ENCODE measurements at regions not wholly inside any gene's neighbourhood (a gene's known extent, or its start where the extent isn't known, plus 50 kb on each side); places are given as distances from the start of the nearest gene placed in this dataset.

- DNase-seq: no peak
- Histone ChIP-seq H3K4me1 (no peaks in the 10 kb centered on the region), H3K9me3 (no peaks in the 10 kb centered on the region), H3K36me3 (no peaks in the 10 kb centered on the region), H3K27me3 (peaks cover 0 to 3% of the 10 kb centered on the region in 2 donors), H3K27ac (no peak overlapping the region), H3K4me3 (no peak overlapping the region)
- intact Hi-C loops (cut with DNase I; ENCODE audit: low total_unique reads): no loop called here
- TF ChIP-seq CTCF (IDR thresholded peaks at IDR 0.05): no peak
These were observed 187.6 kb upstream of the SHH start for GRCh38 chr7:155999631-156000489.

- Histone ChIP-seq H3K4me1 (no peaks in the 10 kb centered on the region), H3K4me3 (no peak overlapping the region), H3K27ac (no peak overlapping the region), H3K27me3 (peaks cover 0 to 3% of the 10 kb centered on the region in 2 donors), H3K36me3 (no peaks in the 10 kb centered on the region), H3K9me3 (no peaks in the 10 kb centered on the region)
- intact Hi-C loops (cut with DNase I; ENCODE audit: low total_unique reads): no loop called here
- no peak for TF ChIP-seq CTCF (IDR thresholded peaks at IDR 0.05)
- no peak for DNase-seq
These were observed 186.7 kb upstream of the SHH start for GRCh38 chr7:155998766-155999630.

GRCh38 chr7:155998328-155998691, 186.0 kb upstream of the SHH start:
- H3K4me3 ChIP-seq: no peak overlapping the region
- no peak overlapping the region for H3K27ac ChIP-seq
- H3K4me1 ChIP-seq: no peaks in the 10 kb centered on the region
- H3K36me3 ChIP-seq: no peaks in the 10 kb centered on the region
- DNase-seq: no peak
- no peak for TF ChIP-seq CTCF (IDR thresholded peaks at IDR 0.05)
- H3K27me3 ChIP-seq: peaks cover 0 to 3% of the 10 kb centered on the region in 2 donors
- H3K9me3 ChIP-seq: no peaks in the 10 kb centered on the region
- intact Hi-C loops (cut with DNase I; ENCODE audit: low total_unique reads): no loop called here

- Histone ChIP-seq H3K9me3 (no peaks in the 10 kb centered on the region), H3K4me3 (no peak overlapping the region), H3K36me3 (no peaks in the 10 kb centered on the region), H3K4me1 (no peaks in the 10 kb centered on the region), H3K27ac (no peak overlapping the region), H3K27me3 (peaks cover 0 to 1% of the 10 kb centered on the region in 2 donors)
- no peak for TF ChIP-seq CTCF (IDR thresholded peaks at IDR 0.05)
- DNase-seq: no peak
- intact Hi-C loops (cut with DNase I; ENCODE audit: low total_unique reads): no loop called here
These were observed 185.4 kb upstream of the SHH start for GRCh38 chr7:155997431-155998327.

GRCh38 chr7:155996718-155997280, 184.5 kb upstream of the SHH start:
- no peak for TF ChIP-seq CTCF (IDR thresholded peaks at IDR 0.05)
- Histone ChIP-seq H3K4me3 (no peak overlapping the region), H3K36me3 (no peaks in the 10 kb centered on the region), H3K9me3 (no peaks in the 10 kb centered on the region), H3K27me3 (no peaks in the 10 kb centered on the region), H3K4me1 (no peaks in the 10 kb centered on the region), H3K27ac (no peak overlapping the region)
- DNase-seq: no peak
- intact Hi-C loops (cut with DNase I; ENCODE audit: low total_unique reads): no loop called here
